Amniotic stem cell (primary cell): ENCODE measurements at regions not wholly inside any gene's neighbourhood (a gene's known extent, or its start where the extent isn't known, plus 50 kb on each side); places are given as distances from the start of the nearest gene placed in this dataset.

Experiments
- DNase-seq: peaks from one replicate; lab custom pipeline; 2025; lab: John Stamatoyannopoulos, UW

DNA sequence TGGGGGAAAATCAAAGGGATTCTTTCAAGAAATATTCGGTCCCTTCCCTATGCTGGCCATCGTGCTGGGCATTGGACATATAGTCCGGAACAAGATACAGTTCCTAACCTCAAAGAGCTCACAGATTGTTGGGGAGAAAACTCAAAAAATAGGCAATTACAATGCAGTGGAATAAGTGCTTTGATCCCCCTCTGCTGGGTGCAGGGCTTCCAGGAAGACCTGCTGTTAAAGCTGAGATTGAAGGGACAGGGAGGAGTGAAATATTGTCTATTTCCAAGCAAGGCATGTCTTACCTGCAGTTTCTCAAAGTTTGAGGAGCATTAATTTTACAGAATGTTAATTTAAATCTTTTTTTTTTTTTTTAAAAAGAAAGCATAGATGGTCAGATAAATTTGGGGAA, 75.1 kb upstream of the SESN3 start:
- DNase-seq: no peak

DNA sequence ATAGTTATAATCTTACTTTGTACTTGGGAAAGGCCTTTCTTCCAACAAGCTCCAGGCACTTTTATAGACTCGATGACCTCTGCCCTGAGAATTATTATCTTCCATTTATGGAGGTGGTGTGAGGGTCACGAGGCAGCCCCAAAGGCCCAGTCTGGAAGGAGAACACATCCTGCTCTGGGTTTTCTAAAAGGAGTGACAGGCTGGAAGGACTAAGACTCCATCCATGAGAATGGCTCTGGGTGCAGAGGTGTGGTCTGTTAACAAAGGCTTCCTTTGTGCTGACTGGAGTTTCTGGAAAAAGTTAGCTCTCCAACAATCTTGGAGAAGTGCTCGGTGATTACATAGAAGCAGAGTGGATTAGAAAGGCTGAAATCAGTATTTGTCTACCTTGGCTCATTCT, 74.7 kb upstream of the SESN3 start:
- DNase-seq: no peak

DNA sequence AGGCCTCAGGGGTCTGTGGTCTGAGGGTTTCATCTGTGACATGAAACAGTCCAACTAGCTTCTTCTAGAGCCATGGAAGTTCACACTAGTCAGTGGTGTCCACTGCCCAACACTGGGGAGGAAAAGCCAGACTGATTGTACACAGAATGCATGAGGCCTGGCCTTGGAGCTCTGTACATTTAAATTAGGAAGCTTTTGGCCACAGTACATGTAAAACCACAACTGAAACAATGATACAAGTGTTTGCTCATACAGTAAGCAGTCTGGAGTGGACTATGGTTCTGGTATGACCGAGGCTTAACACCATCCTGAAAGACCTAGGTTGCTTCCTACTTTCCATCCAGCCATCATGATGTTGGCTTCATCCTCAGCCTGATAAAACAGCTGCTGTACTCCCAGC, 73.8 kb upstream of the SESN3 start:
- no peak for DNase-seq

DNA sequence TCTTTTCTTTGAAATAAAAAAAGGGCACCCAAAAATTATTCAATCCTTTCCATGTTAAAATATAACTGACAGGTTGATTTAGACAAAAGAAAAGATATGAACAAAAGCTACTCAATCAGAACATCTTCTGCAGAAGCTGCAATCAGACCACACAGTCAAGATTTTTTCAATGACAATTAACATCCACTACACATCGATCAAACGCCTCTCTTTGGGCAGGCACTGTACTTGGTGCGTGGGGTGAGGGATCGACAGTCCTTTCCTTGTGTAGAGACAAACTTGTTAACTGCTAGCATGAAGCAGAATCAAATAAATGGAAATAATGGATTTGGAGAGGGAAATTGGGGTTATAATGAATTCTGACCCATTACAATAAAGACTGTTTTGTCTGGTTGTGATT, 71.2 kb upstream of the SESN3 start:
- DNase-seq: no peak

DNA sequence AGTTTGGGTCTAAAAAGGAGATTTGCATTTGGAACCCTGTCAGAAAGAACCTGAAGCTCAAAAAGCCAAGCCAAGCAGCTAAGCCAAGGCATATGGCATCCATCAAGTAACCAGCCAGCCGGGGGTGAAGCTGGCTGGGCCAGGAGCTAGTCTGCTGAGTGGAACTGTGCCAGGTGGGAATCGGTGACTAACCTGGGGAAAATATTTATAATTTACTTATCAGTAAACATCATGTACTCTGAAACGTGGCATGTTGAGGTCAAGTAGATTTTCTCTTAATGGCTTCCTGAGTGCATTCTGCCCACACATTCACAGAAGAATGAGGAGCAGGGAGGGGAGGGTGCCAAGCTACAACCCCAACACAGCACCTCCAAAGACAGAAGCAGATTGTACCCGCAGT, 70.5 kb upstream of the SESN3 start:
- no peak for DNase-seq

DNA sequence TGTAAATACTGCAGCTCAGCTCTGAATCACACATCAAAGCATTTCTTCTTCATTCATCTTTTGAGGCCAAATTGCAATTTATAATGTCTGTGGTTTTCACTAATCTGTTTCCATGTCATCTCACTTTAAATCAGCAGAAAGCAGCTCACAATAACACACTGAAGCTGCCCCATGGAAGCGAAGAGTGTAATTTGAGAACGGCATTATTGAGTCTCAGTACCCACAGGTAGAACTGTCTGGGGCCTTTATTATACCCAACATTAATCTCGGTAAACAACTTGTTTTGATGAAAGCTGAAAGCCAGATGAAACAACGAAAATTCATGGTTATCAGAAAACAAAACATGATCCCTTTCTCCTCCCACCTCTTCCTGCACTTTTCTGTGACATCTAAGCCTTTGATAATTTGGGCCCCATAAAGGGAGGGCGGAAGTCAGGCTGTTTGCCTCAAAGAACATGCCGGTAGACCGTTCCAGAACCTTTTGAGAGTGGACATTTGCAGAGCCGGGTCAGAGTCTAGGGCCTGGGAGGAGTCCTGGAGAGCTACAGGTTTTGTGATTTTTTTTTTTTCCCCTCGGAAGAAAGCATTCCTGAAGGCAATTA, 68.2 kb upstream of the SESN3 start:
- DNase-seq: no peak

DNA sequence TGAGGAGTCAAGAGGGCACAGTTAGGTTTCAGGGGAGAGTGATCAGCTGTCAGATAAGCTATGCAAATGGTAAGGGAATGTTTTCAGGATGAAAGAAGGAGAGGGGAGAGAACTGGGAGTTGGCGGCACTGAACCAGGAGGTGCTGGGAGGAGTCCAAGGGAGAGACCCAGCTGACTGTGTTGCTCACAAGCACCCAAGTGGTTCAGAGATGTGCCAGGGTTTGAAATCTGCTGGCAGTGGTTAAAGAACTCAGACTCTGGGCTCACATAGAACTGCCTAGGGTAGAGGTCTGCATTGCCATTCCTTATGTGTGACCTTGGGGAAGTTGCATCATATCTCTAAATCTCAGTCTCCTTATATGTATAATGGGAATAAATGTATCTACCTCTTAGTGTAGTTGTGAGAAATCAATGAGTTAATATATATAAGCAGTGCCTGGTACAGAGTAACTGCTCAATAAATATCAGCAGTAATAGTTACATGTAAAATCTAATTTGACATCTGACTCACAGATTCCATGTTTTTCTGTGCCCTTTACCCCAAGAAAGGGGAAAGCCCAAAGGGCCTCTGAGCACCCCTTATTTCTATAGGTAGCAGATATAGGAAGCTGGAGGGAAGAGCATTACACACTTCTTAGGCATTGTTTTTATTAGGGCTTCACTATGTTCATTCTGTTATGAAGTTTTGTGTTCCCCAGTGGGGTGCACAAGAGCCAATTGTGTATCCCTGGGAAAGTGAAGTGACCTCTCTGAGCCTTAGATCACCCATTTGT, 66.9 kb upstream of the SESN3 start:
- DNase-seq: no peak

DNA sequence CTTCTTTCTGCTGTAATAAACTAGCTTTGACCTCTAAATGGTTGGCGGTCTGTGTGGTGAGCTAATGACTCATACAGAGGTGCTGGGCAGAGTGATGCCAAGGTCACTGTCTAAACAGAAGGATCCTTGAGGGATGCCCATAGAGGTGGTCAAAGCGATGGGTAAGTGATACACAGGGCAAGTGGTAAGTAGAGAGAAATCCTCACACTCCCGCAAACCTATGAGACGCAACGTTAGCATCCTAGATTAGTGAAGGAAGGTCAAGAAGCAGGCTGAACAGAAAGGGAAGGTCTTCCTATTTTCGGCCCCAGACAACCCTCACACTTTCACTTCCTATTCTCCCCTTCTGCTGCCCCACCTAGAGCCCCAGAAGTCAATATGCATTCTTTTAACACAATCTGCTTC, 65.6 kb upstream of the SESN3 start:
- no peak for DNase-seq

DNA sequence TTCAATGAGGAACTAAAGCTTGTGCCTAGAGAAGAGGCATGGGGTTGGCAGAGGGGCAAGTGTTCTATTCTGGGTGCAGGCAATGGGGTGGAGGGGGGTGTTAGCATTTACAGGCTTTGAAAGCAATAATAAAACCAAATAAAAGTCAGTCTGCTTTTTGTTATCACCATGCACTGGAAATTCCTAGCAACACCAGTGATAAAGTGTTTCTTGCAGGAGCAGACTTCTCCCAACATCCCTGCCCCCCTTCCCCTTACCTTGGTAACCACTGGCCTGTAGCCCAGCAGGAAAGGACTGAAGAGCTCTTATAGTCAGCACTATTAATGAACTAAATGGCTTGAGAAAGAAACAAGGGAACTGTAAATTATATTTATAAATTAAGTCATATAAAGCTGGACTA, 65.2 kb upstream of the SESN3 start:
- no peak for DNase-seq

DNA sequence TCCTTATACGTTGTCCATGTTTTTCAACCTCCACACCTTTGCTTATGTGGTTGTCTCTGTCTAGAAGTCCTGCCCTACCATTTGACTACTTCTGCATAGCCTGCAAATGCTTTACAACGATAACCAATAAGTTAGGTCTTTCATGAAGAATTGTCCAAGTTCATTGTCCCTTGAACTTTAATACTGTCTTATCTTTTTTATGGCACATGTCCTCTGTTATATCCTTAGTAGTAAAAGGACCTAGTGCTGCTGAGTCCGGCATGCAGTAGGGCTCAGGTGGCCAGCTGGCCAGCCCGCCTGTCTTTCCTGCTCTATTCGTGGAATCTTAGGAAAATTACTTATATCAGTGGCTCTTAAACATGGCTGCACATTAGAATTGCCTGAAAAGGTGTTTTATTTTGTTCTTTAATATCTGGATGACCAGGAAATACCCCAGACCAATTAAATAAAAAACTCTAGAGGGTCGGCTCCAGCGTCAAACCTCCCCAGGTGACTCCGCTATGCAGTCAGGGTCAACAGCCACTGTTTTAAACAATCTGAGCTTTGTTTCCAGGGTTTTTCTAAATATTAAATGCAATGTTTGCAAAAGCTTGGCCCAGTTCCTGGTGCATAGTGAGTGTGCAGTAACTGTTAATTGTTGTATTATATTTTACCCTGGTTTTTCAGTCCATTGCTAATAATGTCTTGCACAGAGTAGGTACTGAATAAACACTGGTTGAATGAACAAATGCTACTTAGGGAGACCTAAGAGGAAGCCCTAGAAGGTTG, 64.6 kb upstream of the SESN3 start:
- no peak for DNase-seq

DNA sequence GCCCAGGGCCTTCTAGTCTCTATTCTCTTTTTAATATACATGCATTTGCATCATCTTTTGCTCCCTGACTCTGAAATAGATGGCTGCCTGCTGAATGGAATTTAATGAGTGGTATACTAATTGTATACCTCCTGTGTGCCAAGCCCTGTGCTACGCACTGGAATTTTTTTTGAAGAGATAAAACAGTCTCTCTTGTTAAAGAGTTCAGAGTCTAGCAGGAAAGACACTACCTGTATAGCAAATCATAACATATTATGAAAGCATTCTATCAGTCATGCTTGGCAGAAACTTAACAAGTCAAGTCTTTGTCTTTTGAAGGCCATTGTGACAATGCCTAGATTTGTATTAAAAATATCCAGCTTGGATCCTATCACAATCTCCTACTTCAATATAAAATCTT, 63.7 kb upstream of the SESN3 start:
- no peak for DNase-seq

DNA sequence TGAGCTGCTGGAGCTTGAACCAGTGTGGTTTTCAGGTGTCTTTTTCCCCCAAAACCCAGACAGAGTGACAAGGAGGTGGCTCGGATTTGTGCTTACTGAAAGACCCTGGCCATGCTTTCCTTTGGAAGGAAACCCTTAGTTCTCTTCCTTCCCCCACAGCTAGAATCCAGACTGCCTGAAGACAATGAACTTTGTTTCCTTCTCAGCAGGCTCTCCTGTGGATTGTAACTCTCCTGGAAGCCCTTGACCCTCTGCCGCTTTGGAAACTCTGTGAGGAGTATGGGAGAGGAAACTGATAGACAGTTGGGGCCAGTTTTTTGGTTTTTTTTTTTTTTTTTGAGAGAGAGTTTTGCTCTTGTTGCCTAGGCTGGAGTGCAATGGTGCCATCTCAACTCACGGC, 62.1 kb upstream of the SESN3 start:
- DNase-seq: no peak

DNA sequence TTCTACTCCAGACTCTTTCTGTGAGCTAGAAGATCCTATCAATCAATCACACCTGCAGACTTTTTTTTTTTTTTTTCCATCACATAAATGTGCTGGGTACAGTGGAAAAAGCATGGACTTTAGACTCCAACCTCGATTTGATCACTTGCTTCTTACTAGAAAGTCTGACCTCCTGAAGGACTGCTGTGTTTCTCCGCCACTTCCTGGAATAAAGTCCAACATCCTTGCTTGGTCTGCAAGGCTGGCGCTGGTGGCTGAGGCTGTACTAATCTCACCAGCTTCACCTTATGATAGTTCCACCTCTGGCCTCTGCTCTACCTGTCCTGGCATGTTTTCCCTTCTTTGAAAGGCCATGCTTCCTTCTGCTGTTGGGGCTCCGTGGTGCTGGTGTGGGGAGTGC, 60.9 kb upstream of the SESN3 start:
- DNase-seq: no peak

DNA sequence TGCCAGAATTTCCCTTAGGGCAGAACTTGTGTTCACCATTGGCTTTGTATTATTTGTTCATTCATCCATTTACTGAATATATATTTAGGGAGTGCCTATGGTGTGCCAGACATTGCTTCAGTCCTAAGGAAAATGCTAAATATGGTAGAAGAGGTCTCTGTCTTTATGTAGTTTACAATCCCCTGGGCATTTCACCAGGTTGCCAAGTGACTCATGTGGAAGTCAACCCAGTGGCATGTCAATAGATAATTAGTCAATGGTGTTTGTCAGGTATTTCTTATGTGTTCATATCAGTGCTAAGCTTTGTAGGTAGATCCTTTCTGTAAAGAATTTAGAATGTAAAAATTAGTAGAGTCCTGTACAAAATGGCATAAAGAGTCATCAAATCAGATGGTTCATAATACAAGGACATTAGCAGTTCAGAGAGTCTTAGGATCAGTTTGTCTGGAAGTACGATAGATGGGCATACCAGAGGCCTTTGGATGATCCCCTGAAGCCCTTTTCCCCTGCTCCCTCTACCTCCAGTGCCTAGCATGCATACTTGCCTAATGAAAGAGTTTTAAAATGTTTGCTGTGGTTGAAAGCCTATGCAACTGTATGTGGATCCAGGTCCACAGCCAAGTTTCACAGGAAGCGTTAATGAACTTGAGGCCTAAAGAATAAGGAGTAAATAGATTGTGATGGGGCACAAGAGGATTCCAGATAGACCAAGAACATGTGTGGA, 58.5 kb upstream of the SESN3 start:
- DNase-seq: no peak

DNA sequence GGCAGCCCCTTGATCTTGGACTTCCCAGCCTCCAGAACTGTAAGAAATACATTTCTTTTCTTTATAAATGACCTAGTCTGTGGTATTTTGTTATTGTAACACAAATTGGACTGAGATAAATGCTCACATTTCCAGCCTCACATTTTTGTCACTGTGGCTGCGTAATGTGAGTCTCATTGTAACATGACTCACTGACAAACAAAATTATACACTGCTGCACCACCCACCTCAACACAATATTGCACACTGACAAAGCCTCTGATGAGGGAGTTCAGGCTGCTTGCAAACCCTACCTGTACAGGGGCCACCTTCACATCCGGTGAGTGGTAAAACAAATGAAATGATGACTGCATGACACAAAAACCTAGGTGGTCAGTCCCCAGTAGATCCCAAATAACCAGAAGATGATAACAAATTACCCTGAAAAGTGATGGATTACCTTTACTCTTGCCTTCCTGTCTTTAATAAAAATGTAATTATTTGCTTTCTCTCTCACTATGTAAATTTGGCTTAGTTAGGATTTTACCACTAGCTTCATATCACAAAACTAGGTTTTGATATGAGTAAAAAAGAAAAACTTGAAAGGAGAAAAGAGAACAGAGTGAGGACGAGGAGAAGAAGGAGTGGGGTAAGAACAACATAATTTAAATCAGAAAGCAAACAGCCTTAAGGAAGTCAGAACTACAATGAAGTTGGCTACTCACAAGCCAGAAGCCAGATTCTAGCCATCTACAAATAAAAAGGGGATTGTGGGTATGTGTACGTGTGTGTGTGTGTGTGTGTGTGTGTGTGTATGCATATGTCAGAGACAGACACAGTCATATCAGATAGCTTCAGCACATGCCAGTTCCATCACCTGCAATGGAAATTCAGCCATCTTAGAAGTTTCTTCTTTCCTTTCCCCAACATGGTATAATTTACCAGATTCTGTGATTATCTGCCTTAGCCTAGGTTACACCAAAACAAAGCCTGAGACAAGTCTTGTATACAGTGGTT, 53.4 kb upstream of the SESN3 start:
- no peak for DNase-seq

DNA sequence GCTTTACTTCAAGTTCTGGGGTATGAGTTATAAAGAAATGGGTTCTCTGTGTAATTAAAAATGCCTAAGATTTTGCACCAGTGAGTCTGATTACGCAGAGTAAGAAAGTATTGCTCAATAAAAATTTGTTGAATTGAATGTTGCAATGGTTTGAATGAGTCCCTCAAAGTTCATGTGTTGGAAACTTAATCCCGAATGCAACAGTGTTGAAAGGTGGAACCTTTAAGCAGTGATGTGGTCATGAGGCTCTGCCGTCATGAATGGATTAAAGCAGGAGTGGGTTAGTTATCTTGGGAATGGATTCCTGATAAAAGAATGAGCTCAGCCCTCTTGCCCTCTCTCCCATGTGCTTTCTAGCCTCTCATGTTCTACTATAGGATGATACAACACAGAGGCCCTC, 52.6 kb upstream of the SESN3 start:
- no peak for DNase-seq

DNA sequence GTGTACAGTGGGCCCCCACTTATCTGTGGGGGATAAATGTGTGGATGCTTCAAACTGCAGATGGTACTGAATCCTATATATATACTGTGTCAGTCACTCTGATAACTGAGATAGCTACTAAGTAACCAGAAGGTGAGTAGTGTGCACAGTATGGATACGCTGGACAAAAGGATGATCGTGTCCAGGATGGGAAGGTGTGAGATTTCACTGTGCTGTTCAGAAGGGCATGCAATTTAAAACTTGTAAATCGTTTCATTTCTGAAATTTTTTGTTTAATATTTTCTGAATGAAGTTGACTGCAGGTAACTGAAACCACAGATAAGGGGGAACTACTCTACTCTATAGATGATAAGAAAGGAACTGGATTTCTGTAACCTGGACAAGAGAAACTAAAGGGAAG, 52.1 kb upstream of the SESN3 start:
- no peak for DNase-seq

DNA sequence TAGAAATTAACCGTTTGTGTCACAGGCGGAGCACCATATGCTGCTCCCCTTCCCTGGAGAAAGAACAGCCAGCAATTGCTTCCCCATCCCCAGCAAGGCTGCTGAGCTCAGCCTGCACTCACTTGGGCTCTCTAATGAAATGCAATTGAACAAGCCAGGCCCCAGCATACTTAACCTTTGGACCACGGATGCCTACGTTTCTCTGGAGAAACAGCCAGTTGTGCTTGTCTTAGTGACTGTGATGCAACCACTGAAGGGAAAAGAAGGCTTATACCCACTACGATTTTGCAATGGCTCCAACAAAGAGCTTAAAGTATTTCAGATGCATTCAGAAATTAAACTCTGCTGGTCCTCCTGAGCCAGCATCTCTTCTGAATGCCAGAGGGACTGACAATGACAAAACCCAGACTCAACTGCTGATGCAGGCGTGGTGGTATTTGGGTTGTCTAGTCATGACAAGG, 51.3 kb upstream of the SESN3 start:
- no peak for DNase-seq
